ENCODE measurements at regions not wholly inside any gene's neighbourhood (a gene's known extent, or its start where the extent isn't known, plus 50 kb on each side); places are given as distances from the start of the nearest gene placed in this dataset.

DNA sequence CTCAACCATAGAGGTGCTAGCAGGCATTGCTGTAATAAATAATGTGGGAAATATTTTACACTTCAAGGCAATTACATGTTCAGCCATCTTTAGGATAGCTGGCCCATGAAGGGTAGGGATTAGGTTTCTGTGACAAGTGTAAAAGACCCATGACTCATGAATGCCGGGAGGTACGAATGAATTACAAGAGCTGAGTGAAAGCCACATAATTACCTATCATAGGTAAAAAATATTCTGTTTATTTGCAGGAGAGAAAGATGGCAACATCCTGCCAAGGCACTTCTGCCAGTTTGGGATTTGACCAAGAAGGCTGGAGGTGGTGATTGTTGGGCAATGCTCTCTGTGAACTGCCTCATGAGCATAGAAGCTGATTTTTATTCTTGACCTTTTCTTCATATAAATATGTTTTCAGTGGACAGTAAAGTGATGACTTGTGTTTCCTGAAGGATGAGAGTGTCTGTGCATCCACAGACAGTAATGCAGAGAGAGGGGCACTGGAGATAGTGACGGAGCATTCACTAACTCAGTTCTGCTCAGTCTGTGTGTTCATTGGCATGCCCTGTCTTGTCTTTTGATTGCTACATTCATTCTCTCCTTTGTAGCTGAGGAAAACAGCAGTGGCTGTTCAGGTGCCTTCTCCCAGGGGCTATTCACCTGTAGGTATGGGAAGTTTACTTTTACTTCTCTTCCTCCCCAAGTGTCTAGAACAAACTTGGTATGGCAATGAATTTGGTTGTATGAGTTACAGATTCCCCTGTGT is 481.1 kb downstream of the TFAP2B start:
- TF ChIP-seq SP1 (IDR thresholded peaks at IDR 0.05) (no peak), FOXM1 (IDR thresholded peaks at IDR 0.05; ENCODE audit: borderline replicate concordance) (no peak), ZNF384 (IDR thresholded peaks at IDR 0.05) (no peak)
